Aorta (tissue), 5 donors: ENCODE measurements at regions not wholly inside any gene's neighbourhood (a gene's known extent, or its start where the extent isn't known, plus 50 kb on each side); places are given as distances from the start of the nearest gene placed in this dataset.
"Not testable (repeated sequence)": the region's sequence is repeated elsewhere in the genome, so short reads cannot be mapped to it uniquely, and the experiment has no call there.

Experiments used
- ATAC-seq: fragments of 200-7000 bp; cut with Tn5 transposase; one replicate; pipeline ENCODE4 v1.9.1; 2022; ENCODE audit warnings: moderate library complexity; ENCODE audit not compliant: low FRiP score
- DNase-seq, 2 donors: peaks; one replicate each; pipeline ENCODE4 v3.0.0-alpha.2; 2020
- H3K27ac ChIP-seq, 2 donors: one replicate each; pipeline ENCODE4 v1.5.1; 2013; ENCODE audit warnings: low read length in 2 of 2, mild to moderate bottlenecking in 2 of 2, moderate library complexity in 2 of 2, control low read depth in 1 of 2, inconsistent platforms in 1 of 2, low read depth in 1 of 2
- H3K27me3 ChIP-seq, 2 donors: one replicate each; pipeline ENCODE4 v1.6.1; 2013; ENCODE audit warnings: control low read depth in 1 of 2, low read length in 1 of 2, mild to moderate bottlenecking in 1 of 2, moderate library complexity in 1 of 2; ENCODE audit not compliant: insufficient read depth in 2 of 2, control insufficient read depth in 1 of 2
- H3K36me3 ChIP-seq, 2 donors: one replicate each; pipeline ENCODE4 v1.6.1; 2013; ENCODE audit warnings: control low read depth in 1 of 2, low read length in 1 of 2, mild to moderate bottlenecking in 1 of 2; ENCODE audit not compliant: insufficient read depth in 2 of 2, control insufficient read depth in 1 of 2
- H3K4me1 ChIP-seq, 2 donors: one replicate each; pipeline ENCODE4 v1.6.1; 2013; ENCODE audit warnings: low read length in 2 of 2, control low read depth in 1 of 2, mild to moderate bottlenecking in 1 of 2, moderate library complexity in 1 of 2; ENCODE audit not compliant: insufficient read depth in 2 of 2, control insufficient read depth in 1 of 2
- H3K4me3 ChIP-seq, 2 donors: one replicate each; pipeline ENCODE4 v1.5.1; 2013; ENCODE audit warnings: low read length in 2 of 2, control low read depth in 1 of 2, mild to moderate bottlenecking in 1 of 2
- H3K9me3 ChIP-seq: one replicate; pipeline ENCODE4 v1.6.1; 2013; ENCODE audit warnings: mild to moderate bottlenecking, low read length; ENCODE audit not compliant: control insufficient read depth
- WGBS, 2 donors: extraction: QIAGEN DNeasy Blood & Tissue Kit; methylation state at CpG; one replicate each; pipeline ENCODE4 v1.1.7; 2013; 5-methylcytosine and 5-hydroxymethylcytosine counted together
- intact Hi-C, 2 donors: fragments of 100-400 bp; cut with DNase I; formaldehyde crosslinking; loops; one replicate each; pipeline versions ENCODE4 v1.14.2 to v1.15.0; 2022
- donor health status: healthy with polysubstance abuse.
- donor health status: Bipolar disorder and iron deficiency.
- donor health status: DM: no; HTN: no; CAD: no.
- donor health status: DM: no; HTN: no; CAD: no.
- donor health status: DM: yes; HTN: yes; CAD: no.

DNA sequence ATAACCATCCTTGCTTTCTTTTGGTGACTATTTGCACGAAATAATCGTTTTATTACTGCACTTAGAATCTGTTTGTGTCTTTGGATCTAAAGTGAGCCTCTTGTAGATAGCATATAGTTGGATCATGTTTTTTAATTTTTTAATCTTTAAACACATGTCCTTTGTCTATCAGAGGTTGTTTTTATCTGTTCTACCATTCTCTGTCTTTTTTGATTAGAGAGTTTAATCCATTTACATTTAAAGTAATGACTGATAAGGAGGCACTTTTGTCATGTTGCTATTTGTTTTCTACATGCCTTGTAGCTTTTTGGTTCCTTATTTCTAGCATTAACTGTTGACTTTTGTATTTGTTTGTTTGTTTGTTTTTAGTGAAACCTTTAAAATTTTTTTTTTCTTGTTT lies 506.2 kb upstream of the RGS6 start:
- no peak for ATAC-seq
- Histone ChIP-seq H3K27ac (no peak overlapping the region), H3K9me3 (no peaks in the 10 kb centered on the region), H3K36me3 (no peaks in the 10 kb centered on the region), H3K27me3 (no peaks in the 10 kb centered on the region), H3K4me3 (no peak overlapping the region), H3K4me1 (no peaks in the 10 kb centered on the region)
- DNase-seq: no peak
- intact Hi-C loops: no loop called here
- WGBS, 2 donors: 97% methylated on average over 2 of the region's 2 CpGs

DNA sequence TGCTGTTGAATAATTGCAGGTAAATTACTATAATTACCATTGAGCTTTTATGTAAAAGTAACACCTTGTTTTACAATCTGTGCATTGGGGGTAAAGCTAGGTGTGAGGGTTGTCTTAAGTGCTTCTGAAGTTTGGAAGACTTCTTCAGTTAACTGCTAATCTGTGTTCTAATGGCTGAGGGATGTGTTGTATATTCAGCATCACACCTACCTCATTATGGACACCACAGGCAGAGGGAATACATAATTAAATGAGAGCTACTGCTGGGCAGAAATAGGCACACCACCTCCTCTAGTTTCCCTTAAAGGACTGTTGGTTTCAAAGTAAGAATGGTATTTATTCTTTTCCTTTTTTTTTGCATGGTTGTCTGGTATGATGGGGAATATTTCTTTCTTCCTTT lies 502.3 kb upstream of the RGS6 start:
- intact Hi-C loops: no loop called here
- Histone ChIP-seq H3K4me1 (no peaks in the 10 kb centered on the region), H3K27ac (no peak overlapping the region), H3K4me3 (no peak overlapping the region), H3K36me3 (no peaks in the 10 kb centered on the region), H3K9me3 (no peaks in the 10 kb centered on the region), H3K27me3 (no peaks in the 10 kb centered on the region)
- ATAC-seq (no peak), DNase-seq (no peak)

DNA sequence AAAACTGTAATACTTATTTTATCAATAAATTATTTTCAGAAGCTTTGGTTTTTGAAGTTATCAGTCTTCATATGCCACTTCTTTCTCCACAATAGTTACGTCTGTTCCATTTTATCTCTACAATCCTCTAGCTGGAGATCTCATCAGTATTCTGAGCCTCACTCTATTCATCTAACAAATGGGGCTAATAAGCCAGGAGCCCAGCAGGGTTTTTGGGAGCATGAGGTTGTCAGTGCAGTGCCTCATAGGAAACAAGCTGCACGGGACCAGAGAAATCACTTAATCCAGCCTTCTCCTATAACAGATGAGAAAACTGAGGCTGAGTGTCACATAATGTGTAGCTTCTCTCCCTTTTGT lies 501.9 kb upstream of the RGS6 start:
- WGBS, 2 donors: 96 to 97% methylated on average over 2 of the region's 2 CpGs
- Histone ChIP-seq H3K27ac (no peak overlapping the region), H3K4me1 (no peaks in the 10 kb centered on the region), H3K9me3 (no peaks in the 10 kb centered on the region), H3K4me3 (no peak overlapping the region), H3K27me3 (no peaks in the 10 kb centered on the region), H3K36me3 (no peaks in the 10 kb centered on the region)
- intact Hi-C loops: no loop called here
- ATAC-seq (no peak), DNase-seq (no peak)

DNA sequence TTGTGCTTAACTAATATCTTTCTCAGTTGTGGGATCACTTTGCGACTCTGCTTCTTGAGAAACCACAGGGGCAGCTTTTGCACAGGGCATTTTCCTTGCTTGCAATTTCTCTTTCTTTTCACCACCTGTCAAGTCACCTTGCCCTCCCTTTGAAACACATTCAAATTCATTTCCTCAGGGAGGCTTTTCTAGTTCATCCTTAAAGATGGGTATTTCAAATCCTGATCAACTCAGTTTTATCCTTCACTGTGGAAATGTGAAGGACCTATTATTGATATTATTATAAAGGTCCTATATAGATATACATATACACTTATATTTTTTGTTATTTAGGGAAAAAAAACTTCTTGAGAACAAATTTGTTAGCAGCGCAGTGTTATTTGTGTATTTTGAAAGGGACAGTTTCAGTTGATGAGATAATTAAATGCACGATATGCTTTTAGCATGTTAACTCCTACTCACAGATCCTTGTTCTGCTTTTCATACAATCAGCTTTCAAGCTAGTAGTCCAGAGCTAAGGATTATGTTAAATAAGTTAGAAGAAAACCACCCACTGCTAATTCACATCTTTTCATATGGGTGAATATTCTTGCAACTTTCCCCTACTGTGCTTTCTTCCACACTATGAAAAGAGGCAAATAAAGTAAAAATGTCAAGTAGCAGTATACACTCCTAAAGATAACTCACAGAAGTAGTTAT lies 501.4 kb upstream of the RGS6 start:
- Histone ChIP-seq H3K36me3 (no peaks in the 10 kb centered on the region), H3K27ac (no peak overlapping the region), H3K4me3 (no peak overlapping the region), H3K27me3 (no peaks in the 10 kb centered on the region), H3K9me3 (no peaks in the 10 kb centered on the region), H3K4me1 (no peaks in the 10 kb centered on the region)
- 97 to 99% methylated on average over 3 of the region's 3 CpGs for WGBS, 2 donors
- intact Hi-C loops: no loop called here
- no peak for DNase-seq
- no peak for ATAC-seq

DNA sequence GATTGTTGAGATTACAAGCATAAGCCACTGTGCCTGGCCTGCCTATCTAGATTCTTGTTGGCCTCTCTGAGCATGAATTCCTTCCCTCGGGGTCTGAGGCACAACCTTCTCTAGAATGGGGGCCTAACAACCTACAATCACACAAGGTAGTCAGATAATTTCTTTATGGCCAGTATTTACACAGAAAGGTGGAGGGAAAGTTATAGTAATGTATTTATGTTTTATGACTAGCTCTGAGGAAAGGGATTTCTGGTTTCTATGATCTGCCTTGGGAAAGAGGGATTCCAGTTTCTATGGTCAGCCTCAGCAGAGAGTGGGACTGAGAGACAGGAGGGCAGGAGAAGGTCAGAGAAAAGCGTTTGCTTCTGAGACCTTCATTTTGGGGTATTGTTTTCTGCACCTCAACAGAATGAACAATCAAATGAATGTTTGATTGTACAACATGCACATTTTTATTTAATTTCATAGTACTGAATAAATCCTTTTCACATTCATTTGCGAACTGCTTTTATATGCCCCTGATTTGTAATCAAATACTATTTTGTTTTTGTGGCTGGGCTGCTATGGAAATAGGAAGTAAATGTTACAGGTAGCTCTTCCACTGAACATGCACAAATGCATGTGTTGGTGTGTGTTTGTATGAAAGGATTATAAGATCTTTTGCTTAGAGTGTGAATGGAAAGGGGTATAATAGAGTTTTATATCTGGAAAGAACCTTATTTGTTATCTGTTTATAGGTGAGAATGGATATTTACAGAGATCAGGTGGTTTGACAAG lies 499.7 kb upstream of the RGS6 start:
- Histone ChIP-seq H3K36me3 (no peaks in the 10 kb centered on the region), H3K27ac (no peak overlapping the region), H3K4me1 (no peaks in the 10 kb centered on the region), H3K9me3 (no peaks in the 10 kb centered on the region), H3K27me3 (no peaks in the 10 kb centered on the region), H3K4me3 (no peak overlapping the region)
- ATAC-seq (no peak), DNase-seq (no peak)
- intact Hi-C loops: no loop called here
- 85 to 89% methylated on average over 3 of the region's 3 CpGs for WGBS, 2 donors

DNA sequence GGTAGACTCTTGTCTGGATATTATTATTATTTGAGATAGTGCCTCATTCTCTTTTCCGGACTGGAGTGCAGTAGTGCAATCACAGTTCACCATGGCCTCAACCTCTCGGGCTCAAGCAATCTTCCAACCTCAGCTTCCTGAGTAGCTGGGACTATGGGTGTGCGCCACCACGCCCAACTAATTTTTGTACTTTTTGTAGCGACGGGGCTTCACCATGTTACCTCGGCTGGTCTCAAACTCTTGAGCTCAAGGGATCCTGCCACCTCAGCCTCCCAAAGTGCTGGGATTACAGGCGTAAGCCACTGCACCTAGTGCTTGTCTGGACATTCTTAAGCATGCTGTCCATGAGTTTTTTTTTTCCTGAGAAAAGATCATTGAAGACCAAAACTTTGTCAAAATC lies 498.9 kb upstream of the RGS6 start:
- Histone ChIP-seq H3K36me3 (no peaks in the 10 kb centered on the region), H3K27ac (no peak overlapping the region), H3K4me3 (no peak overlapping the region), H3K9me3 (no peaks in the 10 kb centered on the region), H3K27me3 (no peaks in the 10 kb centered on the region), H3K4me1 (no peaks in the 10 kb centered on the region)
- DNase-seq: no peak
- intact Hi-C loops: no loop called here
- WGBS, 2 donors: 95 to 96% methylated on average over 8 of the region's 8 CpGs
- ATAC-seq: no peak

DNA sequence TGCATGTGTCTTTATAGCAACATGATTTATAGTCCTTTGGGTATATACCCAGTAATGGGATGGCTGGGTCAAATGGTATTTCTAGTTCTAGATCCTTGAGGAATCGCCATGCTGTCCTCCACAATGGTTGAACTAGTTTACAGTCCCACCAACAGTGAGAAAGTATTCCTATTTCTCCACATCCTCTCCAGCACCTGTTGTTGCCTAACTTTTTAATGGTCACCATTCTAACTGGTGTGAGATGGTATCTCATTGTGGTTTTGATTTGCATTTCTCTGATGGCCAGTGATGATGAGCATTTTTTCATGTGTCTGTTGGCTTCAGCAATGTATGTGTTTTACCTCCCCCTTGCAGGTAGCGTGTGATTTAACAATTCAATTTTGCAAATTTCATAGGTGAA lies 496.6 kb upstream of the RGS6 start:
- H3K4me3 ChIP-seq, H3K9me3 ChIP-seq, H3K27ac ChIP-seq, DNase-seq, H3K4me1 ChIP-seq, intact Hi-C loops, H3K27me3 ChIP-seq, H3K36me3 ChIP-seq, ATAC-seq: not testable (repeated sequence)
- 100% methylated on average over 2 of the region's 2 CpGs for WGBS, 2 donors

DNA sequence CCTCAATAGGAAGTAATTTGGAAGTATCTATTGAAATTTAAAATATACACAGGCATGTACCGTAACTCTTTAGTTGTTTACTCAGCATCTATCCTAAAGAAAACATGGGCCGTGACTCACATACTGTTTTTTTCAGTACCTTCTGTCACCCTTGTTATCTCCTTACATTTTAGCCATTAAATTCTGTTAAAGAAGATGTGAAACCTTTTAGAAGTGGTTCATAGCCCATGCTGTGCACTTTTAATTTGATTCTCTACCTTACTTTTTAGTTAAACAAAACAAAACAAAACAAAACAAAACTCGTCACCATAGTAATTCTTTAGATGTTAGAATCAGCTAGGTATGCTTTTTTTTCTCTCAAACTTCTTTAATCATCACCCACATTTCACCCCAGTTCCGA lies 494.4 kb upstream of the RGS6 start:
- Histone ChIP-seq H3K27ac (no peak overlapping the region), H3K4me3 (no peak overlapping the region), H3K4me1 (peaks cover 0 to 2% of the 10 kb centered on the region in 2 donors), H3K36me3 (no peaks in the 10 kb centered on the region), H3K9me3 (no peaks in the 10 kb centered on the region), H3K27me3 (no peaks in the 10 kb centered on the region)
- intact Hi-C loops: no loop called here
- 81 to 85% methylated on average over 4 of the region's 4 CpGs for WGBS, 2 donors
- DNase-seq: no peak
- ATAC-seq: no peak

DNA sequence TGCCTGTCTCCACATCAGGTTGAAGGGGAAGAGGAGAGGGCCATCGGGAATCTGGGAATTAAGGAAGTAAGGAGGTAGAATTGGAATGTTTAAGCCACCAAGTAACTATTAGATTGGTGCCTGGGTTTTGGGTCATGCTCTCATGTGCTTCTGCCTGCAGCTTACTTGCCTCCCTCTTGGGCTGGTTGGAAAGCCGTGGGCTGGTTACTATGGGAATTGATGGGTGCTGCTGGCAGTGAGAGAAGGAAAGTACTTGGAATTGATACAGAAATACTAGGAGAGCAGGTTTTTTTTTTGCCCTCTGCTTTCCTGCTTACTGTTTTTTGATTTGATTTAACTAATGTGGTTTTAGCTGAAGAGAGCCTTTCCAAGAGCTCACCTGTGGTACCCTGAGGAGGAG lies 493.5 kb upstream of the RGS6 start:
- H3K27ac ChIP-seq: peak overlapping the region; percentile 47 to 84
- H3K36me3 ChIP-seq: no peaks in the 10 kb centered on the region
- no peak overlapping the region for H3K4me3 ChIP-seq
- peak in 1 of 2 donors; percentile 58 for DNase-seq
- peaks cover 0 to 2% of the 10 kb centered on the region in 2 donors for H3K4me1 ChIP-seq
- intact Hi-C loops: no loop called here
- ATAC-seq: peak; percentile 55
- H3K9me3 ChIP-seq: no peaks in the 10 kb centered on the region
- H3K27me3 ChIP-seq: no peaks in the 10 kb centered on the region
- WGBS, 2 donors: 0 to 1% methylated on average over 2 of the region's 2 CpGs
